HG02678 (cell line): ENCODE measurements at regions not wholly inside any gene's neighbourhood (a gene's known extent, or its start where the extent isn't known, plus 50 kb on each side); places are given as distances from the start of the nearest gene placed in this dataset.
"Not testable (repeated sequence)": the region's sequence is repeated elsewhere in the genome, so short reads cannot be mapped to it uniquely, and the experiment has no call there.

Experiments
- ATAC-seq: cut with Tn5 transposase; IDR thresholded peaks from one replicate; pipeline ENCODE4 v1.9.1; 2021; ENCODE audit warnings: mild to moderate bottlenecking, moderate library complexity; ENCODE audit not compliant: unreplicated experiment

DNA sequence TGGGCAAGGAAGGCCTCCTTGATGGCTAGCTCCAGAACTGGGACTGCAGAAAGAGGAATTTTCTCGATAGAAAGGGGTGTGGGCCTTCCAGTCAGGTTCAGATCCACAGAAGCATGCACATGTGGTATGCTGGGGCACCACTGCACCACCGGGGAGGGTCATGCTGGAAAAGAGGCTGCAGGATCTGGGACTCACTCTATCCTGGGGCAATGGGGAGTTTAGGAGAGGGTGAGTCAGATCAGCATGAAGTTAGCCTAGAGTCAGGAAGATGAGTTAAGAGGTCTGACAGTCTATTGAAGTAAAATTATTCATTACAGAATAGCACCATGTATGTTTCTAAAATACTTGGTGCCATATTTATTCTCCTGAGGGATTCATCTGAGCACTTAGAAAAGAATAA lies 130.2 kb upstream of the TOPAZ1 start:
- ATAC-seq: no peak

DNA sequence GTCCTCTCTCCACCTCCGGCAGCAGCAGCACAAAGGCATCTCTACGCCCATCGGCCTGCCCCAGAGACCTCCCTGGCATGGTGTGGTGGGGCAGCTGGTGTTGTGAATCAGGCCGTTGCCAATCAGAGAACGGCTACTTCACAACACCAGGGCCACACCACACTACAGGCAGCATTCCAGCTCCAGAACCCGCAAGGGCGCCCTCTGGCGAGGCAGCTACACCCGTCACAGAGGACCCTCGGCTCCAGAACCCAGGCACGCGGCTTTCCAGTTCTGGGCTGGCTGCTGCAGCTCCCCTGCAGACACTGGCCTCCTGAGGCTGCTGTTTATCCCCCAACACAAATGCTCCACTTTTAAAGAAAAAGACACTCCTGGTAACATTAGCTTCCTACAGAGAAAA lies 127.5 kb upstream of the TOPAZ1 start:
- ATAC-seq: no peak

DNA sequence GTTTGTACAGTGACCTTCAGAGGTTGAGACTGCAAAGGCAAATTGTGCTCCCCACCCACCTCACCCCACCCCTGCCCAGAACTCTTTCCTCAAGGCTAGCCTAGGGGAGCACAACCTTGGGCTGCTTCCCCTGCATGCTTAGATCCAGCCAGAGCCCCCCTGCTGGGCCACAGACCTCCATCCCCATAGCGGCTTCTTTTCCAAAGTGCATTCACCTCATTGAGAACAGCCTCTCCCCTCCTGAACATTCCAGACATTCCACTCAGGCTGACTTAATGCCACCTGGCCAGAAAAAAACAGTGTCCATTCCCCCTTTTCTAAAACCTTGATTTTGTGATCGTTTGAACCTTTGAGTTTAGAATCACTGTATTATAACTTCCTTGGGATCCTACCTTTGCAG lies 124.4 kb upstream of the TOPAZ1 start:
- no peak for ATAC-seq

DNA sequence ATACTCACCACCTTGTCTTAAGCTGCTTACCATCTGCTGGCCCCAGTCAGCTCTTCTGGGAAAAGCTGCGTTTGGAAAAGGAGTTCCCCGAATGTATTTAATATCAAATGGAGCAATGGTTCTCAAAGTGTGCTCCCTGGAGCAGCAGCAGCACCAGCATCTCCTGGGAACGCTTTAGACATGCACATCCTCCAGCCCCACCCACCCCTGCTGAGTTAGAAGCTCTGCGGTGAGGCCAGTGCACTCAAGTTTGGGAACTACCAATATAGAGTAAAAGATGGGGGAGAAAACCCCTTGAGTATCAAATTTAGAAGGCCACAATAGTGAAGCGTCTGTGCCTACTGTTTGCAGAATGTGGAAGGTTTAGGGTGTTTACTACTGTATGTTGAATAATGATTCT lies 124.0 kb upstream of the TOPAZ1 start:
- no peak for ATAC-seq

DNA sequence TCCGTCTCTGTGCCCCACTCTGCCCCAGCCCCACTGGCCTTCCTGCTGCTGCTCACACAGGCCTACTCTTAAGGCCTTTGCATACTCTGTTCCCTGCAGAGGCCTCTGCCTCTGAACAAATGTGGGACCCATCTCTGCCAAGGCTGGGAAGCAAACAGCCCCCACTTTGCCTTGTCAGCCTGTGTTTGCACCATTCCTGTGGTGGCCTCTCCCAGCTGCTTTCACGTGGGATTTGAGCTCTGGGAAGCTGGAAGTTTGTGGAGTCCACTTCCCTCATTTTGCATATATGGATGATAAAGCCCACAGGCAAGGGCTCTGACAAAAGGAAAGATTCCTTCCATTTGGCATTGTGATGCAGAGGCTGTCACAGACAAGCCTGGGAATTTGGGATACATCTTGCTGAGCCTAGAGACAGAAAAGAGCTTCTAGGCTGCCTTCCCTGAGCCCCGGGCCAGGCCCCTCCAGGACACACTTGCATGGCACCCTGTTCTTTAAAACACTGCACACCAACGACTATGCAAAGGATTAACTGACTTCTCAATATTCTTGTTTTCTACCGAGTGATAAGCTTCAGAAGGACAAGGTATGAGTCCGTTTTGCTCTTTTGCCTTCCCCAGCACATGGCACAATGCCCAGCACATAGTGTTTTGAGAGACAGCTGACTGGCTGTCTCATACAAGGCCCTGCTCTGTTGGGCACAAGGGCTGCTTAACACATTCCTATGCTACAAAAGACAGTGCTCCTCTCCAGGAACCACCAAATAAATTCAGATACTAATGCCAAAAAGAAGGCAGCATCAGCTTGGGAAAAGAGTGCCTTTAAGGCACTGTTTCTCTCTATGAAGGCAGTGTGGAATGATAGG lies 120.7 kb upstream of the TOPAZ1 start:
- no peak for ATAC-seq

DNA sequence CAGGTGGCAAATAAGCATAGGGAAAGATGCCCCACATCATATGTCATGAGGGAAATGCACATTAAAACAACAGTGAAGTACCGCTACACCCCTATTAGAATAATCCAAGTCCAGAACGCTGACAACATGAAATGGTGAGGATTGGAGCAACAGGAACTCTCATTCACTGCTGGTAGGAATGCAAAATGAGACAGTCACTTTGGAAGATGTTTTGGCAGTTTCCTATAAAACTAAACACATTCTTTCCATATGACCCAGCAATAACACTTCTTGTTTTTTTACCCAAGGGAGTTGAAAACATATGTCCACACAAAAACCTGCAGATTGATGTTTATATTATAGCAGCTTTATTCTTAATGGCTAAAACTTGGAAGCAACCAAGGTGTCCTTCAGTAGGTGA lies 116.4 kb upstream of the TOPAZ1 start:
- ATAC-seq: no peak

DNA sequence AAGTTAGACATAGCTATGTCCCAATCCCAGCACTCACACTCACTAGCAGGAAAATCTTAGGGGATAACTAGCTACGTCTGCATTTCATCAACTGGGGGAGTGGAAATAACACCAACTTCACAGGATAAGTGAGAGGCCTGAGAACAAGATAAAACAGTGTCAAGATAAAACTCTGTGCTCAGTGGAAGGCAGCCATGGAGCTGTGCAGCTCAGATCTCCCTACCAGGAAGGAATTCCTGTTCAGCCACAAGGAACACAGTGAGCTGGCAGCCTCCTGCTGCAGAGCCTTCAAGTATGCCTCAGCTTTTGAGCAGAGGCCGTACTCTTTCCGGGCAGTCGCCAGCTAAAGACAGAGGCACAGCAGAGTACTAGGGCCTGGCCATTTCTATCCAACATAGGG lies 115.8 kb upstream of the TOPAZ1 start:
- no peak for ATAC-seq

DNA sequence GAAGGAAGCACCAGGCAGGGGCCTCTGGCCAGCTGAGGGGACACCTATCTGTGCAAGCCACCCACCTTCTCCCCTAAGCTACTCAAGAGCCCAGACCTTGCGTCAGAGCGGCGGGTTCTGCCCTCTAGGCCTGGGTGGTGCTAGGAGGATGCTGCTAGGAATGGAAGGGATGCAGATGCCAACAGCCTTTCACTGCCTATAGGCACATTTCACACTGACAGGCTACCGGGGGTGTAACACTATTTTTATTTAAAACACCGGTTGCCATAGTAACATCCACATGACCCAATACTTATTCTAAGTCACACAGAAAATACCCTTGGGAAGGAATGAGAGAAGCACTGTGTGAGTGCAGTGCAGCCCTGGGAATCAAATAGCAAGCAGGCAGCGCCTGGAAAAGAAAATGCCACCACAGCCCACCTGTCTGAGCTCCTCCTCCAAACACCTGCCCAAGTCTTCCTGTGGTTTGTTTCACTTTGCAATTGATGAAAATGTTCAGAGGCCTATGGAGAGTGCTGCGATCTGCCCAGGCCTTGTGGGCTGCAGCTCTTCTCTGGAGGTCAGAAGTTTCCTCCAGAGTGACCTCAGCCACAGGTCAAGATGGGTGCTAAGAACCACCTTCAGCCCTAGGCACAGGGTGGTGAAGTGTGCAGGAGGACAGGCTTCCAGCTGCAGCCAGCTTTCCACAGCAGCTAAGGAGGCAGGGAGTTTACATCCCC lies 113.5 kb upstream of the TOPAZ1 start:
- ATAC-seq: no peak

DNA sequence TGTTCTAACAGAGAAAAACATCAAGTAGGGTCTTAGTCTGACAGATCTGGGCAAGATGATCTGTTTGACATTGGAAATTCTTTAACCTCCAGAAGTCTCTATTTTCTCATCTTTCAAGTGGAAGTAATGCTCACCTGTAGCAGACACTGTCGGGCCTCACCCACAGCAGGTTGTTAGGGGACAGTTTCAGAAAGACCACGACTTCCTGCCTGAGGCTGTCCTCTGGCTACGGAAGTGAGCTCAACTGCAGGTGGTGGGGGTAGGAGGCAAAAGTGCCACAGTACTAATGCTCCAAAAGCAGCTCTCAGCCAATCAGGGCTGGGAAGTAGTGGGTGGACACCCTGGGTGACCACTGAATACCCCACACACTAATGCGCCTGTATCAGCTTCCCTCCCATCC lies 111.4 kb upstream of the TOPAZ1 start:
- ATAC-seq: peak; percentile 62

DNA sequence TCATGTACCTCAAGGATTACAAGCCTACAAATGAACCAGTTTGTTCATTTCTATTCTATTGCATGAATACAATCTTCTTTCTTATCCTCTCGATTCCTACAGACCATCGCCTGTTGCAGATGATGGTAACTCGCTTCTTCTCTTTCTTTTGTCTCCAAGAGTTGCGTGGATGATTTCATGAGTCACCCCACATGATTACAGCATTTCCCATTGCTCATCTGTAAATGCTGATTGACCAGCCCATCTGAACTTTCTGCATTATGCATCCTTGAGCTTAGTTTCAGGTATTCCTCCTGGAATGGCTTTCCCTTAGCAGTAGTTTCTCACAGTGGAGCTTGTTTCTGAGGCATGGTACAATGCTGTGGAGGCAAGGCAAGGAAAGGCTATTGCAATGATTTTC lies 109.6 kb upstream of the TOPAZ1 start:
- ATAC-seq: no peak

DNA sequence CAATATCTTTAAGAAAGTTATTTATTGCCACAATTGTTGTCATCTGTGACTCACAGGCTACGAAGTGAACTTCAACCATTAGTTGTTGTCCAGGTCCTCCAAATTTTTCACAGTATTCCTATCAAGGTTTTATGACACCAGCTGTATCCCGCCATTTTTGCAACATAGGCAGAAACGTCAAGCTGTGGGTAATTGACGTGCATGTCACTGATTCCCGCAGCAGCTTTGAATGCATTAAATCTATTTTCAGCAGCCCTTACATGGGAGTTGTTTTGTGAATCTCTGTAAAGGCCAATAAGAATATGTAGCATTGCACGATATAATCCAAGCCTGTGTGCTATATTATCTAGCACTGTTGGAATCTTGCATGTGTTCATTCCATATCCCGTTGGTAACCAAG lies 109.1 kb upstream of the TOPAZ1 start:
- ATAC-seq: no peak

DNA sequence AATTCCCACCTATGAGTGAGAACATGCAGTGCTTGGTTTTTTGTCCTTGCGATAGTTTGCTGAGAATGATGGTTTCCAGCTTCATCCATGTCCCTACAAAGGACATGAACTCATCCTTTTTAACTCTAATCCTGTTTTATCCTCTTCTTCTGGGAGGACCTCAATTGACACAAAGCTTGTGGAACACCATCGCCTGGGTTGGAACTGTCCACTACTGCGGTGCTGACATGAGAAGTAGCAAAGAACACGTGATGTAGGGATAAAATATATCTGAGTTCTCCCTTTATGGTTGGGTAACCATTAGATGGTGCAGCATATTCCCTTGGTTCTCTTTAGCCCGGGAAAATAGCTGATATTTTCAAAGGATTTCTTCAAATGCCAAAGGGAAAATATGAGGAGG lies 105.3 kb upstream of the TOPAZ1 start:
- ATAC-seq: no peak

DNA sequence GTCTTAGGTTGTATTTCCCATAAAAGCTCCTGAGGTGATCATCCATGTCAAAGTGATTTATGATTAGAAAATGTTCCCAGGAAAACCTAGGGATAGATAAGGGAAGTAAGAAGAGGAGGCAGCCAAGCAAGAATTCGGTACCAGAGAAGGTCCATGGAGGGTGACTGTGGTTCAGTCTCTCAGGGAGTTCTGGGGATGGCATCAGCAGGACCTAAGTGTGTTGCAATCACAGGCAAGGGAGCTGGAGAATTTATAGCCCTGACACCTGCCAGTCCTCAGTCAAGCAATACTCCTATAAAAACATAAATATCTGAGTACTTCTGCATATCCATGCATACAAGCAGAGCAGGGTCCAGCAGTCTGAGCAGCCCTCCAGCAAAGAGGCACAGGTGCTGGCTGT lies 95.6 kb upstream of the TOPAZ1 start:
- no peak for ATAC-seq

DNA sequence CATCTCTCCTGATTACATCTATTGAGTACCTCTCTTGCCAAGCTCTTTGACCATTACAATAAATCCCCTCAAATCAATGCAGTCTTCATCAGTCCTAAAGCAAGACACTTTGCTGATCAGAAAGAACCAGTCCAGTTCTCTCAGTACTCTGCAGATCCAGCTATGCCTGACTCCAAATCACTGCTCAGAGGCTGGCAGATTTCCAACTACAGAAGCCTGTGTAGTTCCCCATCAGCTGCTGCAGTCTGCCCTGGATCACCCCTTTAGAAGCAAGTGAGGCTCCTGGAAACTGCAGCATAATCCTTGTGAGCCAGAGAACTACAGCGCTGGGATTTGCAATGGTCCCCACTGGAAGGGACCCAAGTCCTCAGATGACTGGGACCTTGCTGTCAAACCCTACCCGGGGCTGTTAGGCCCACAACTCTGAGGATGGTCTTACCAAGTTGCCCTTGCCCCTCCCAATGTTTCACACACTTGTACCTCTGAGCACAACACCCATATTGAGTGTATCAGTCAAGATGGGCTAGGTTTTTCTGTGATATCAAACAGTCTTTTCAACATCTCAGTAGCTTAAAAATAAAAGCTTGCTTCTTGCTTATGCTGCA lies 81.9 kb upstream of the TOPAZ1 start:
- ATAC-seq: no peak

DNA sequence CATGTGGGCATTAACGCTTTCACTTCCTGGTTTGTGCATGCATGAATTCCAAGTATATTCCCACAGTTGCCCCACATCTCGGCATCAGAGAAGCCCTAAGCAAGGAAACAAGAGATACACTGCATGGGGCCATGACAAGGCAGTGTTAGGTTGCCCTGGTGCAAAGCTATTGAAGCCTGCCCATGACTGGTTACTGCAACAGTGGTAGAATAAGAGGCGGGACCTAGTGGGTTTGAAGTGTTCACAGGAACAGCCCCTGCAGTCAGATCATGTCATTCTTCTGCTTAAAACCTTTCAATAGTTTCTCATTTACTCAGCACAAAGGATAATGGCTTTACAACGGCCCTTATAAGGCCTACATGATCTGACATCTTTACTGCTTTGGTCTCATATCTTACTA lies 80.9 kb upstream of the TOPAZ1 start:
- no peak for ATAC-seq

DNA sequence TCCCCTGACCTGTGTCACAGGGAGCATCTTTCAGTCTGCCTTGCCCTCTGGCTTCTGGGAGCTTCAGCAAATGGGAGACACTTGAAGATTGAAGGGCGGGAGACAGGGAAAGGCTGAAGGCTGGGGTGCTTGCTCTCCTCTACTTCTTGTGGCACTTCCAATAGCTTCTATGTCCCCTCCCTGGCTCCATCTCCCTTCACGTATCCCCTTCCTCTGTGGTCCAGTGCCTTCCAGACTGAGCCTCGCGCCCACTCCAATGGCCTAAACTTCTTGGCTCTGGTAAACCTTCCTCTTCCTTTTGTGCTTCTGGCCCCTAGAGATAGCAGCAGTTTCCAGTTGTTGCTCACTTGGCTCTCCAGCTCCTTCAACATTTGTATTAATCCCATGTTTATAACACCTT lies 69.8 kb upstream of the TOPAZ1 start:
- no peak for ATAC-seq

DNA sequence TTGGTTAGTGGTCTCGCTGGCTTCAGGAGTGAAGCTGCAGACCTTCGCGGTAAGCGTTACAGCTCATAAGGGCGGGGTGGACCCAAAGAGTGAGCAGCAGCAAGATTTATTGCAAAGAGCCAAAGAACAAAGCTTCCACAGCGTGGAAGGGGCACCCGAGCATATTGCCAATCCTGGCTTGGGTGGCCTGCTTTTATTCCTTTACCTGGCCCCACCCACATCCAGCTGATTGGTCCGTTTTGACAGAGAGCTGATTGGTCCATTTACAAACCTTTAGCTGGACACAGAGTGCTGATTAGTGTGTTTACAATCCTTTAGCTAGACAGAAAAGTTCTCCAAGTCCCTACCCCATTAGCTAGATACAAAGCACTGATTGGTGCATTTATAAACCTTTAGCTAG lies 69.0 kb upstream of the TOPAZ1 start:
- ATAC-seq: not testable (repeated sequence)

DNA sequence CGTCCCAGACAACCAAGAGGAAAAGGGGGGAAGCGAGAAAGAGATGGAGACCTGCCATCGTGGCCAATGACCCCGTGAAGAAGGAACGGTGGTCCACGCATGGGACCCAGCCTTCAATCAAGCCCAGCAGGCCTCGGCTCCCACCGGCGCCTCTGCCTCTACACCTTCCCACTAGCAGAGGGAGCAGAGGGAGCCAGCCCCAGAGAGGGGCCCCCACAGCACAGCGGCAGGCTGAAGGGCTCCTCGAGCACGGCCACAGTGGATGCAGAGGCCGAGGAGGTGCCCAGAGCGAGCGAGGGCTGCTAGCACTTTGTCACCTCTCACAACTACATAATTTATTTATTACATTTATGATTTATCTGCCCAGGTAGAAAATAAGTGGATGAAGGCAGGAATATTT lies 68.4 kb upstream of the TOPAZ1 start:
- no peak for ATAC-seq

DNA sequence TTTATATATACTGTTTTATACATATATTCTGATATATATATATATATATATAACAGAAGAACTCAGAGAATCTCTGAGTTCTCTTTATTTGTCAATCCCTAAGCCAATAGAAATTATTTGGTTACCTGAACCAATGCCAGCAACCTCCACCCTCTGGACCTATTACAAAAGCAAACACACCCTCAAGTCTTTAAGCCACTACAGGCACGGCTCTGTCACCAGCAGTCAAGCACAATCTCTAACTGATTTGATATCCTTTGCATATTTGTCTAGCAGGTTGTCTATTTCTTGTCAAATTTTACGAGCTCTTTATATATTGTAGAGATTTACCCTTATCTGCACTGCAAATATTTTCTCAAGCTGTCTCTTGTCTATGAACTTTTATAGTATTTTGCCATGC lies 66.6 kb upstream of the TOPAZ1 start:
- no peak for ATAC-seq

DNA sequence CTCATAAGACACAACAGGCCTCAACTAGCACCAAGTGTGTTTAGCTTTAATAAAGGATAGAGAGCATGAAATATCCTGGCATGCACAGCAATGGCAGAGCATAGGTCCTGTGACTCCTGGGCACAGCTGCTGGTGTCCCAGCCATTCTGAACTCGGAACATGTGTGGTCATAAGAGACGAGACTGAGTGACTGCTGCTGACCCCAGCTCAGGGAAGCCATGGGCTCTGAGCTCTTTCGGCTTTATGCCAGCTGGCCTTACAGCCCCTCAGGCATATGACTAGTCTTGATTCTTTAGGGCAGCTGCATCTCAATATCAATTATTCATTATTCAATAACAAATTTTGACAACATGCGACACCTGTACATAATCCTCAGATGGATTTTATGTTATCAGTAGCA lies 62.4 kb upstream of the TOPAZ1 start:
- no peak for ATAC-seq

DNA sequence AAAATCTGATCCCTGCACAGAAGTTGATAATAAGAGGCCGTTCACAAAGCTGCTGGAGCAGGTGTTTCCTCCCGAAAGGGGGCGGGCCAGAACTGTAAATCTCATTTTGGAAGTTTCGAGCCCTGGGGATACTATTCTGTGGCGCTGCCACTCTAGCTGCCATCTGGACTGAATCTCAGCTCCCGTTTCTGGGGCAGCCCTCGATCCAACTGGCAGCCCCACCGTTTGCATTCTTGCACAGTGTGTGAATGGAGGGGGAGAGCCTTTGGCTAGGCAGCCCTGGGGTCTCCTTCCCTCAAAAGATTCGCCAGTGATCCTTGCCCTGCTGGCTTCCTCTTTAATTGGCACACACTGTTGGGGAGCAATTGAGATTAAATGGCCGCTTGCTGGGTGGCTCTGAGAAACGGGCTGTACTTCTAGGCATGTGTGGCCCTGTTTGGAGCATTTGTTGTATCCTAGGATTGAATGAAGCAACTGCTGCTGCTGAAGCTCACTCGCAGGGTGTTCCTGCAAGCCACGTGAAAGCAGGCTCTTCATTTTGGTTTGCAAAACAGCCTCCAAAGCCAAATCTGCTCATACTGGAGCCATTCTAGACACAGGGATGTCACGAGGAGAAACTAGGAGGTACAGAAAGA lies 57.2 kb upstream of the TOPAZ1 start:
- peak; percentile 63 for ATAC-seq
